ENCODE measurements at regions not wholly inside any gene's neighbourhood (a gene's known extent, or its start where the extent isn't known, plus 50 kb on each side); places are given as distances from the start of the nearest gene placed in this dataset.

GRCh38 chr13:90461398-90461797, 886.1 kb upstream of the MIR17HG start:
- ChIA-PET CTCF (no interaction called here), POLR2A (ENCODE audit: unreplicated experiment) (no interaction called here)
- no peaks in the 10 kb centered on the region for H3K27me3 ChIP-seq (ENCODE audit: insufficient read depth, low read depth)
- H3K9me3 ChIP-seq (ENCODE audit: insufficient read depth, low read depth): no peaks in the 10 kb centered on the region
- H2AFZ ChIP-seq: no peak overlapping the region
- no peaks in the 10 kb centered on the region for H3K79me2 ChIP-seq (ENCODE audit: low read depth)
- no peak overlapping the region for H3K4me3 ChIP-seq
- H3F3A ChIP-seq (ENCODE audit: insufficient read depth, low read depth): no peaks in the 10 kb centered on the region
- no peaks in the 10 kb centered on the region for H3K9me2 ChIP-seq (ENCODE audit: insufficient read depth)
- intact Hi-C loops (cut with micrococcal nuclease; ENCODE audit: unreplicated experiment): no loop called here
- no peaks in the 10 kb centered on the region for H4K20me1 ChIP-seq (ENCODE audit: insufficient read depth)
- no peaks in the 10 kb centered on the region for H3K4me1 ChIP-seq (replicated peaks; ENCODE audit: insufficient read depth)
- no peak for DNase-seq
- H3K36me3 ChIP-seq (ENCODE audit: low read depth): no peaks in the 10 kb centered on the region
- no TSS peak for BruUV-seq (replicated peaks)
- no peak overlapping the region for H3K4me2 ChIP-seq
- H3K27ac ChIP-seq: no peak overlapping the region
- TF ChIP-seq EZH2 (IDR thresholded peaks at IDR 0.05; ENCODE audit: low read depth) (no peak), CTCF (conservative IDR thresholded peaks at IDR 0.05) (no peak)

- no peaks in the 10 kb centered on the region for H3K27me3 ChIP-seq (ENCODE audit: insufficient read depth, low read depth)
- H3K27ac ChIP-seq: no peak overlapping the region
- no peaks in the 10 kb centered on the region for H3K9me2 ChIP-seq (ENCODE audit: insufficient read depth)
- no peaks in the 10 kb centered on the region for H3K4me1 ChIP-seq (replicated peaks; ENCODE audit: insufficient read depth)
- H3F3A ChIP-seq (ENCODE audit: insufficient read depth, low read depth): no peaks in the 10 kb centered on the region
- H3K36me3 ChIP-seq (ENCODE audit: low read depth): no peaks in the 10 kb centered on the region
- H3K79me2 ChIP-seq (ENCODE audit: low read depth): no peaks in the 10 kb centered on the region
- no peak for TF ChIP-seq EZH2 (IDR thresholded peaks at IDR 0.05; ENCODE audit: low read depth)
- TF ChIP-seq CTCF (conservative IDR thresholded peaks at IDR 0.05): no peak
- ChIA-PET POLR2A (ENCODE audit: unreplicated experiment) (no interaction called here), CTCF (no interaction called here)
- intact Hi-C loops (cut with micrococcal nuclease; ENCODE audit: unreplicated experiment): no loop called here
- H4K20me1 ChIP-seq (ENCODE audit: insufficient read depth): no peaks in the 10 kb centered on the region
- BruUV-seq (replicated peaks): no TSS peak
- H3K9me3 ChIP-seq (ENCODE audit: insufficient read depth, low read depth): no peaks in the 10 kb centered on the region
- H2AFZ ChIP-seq: no peak overlapping the region
- DNase-seq: no peak
- H3K4me3 ChIP-seq: no peak overlapping the region
- H3K4me2 ChIP-seq: no peak overlapping the region
These were observed 870.3 kb upstream of the MIR17HG start for GRCh38 chr13:90477216-90477615.

- no peaks in the 10 kb centered on the region for H4K20me1 ChIP-seq (ENCODE audit: insufficient read depth)
- POLR2A ChIA-PET (ENCODE audit: unreplicated experiment): no interaction called here
- H2AFZ ChIP-seq: no peak overlapping the region
- H3K4me2 ChIP-seq: no peak overlapping the region
- TF ChIP-seq EZH2 (IDR thresholded peaks at IDR 0.05; ENCODE audit: low read depth): no peak
- no peak for TF ChIP-seq CTCF (conservative IDR thresholded peaks at IDR 0.05)
- no peaks in the 10 kb centered on the region for H3K27me3 ChIP-seq (ENCODE audit: insufficient read depth, low read depth)
- H3K4me1 ChIP-seq (replicated peaks; ENCODE audit: insufficient read depth): no peaks in the 10 kb centered on the region
- no peaks in the 10 kb centered on the region for H3K9me3 ChIP-seq (ENCODE audit: insufficient read depth, low read depth)
- CTCF ChIA-PET: no interaction called here
- H3K4me3 ChIP-seq: no peak overlapping the region
- no peaks in the 10 kb centered on the region for H3K36me3 ChIP-seq (ENCODE audit: low read depth)
- intact Hi-C loops (cut with micrococcal nuclease; ENCODE audit: unreplicated experiment): no loop called here
- no peak overlapping the region for H3K27ac ChIP-seq
- H3F3A ChIP-seq (ENCODE audit: insufficient read depth, low read depth): no peaks in the 10 kb centered on the region
- no peak for DNase-seq
- H3K9me2 ChIP-seq (ENCODE audit: insufficient read depth): no peaks in the 10 kb centered on the region
- BruUV-seq (replicated peaks): no TSS peak
- no peaks in the 10 kb centered on the region for H3K79me2 ChIP-seq (ENCODE audit: low read depth)
These were observed 863.6 kb upstream of the MIR17HG start for GRCh38 chr13:90483906-90484305.
